GM23338 (cell line): ENCODE measurements at regions not wholly inside any gene's neighbourhood (a gene's known extent, or its start where the extent isn't known, plus 50 kb on each side); places are given as distances from the start of the nearest gene placed in this dataset.

Experiments used
- CREB1 ChIP-seq: fragments of 250-450 bp; sonication (Bioruptor Pico); IDR thresholded peaks from 2 replicates; pipeline ENCODE4 v1.5.0; 2020; ENCODE audit warnings: low read depth, mild to moderate bottlenecking, moderate library complexity
- ETS1 ChIP-seq: IDR thresholded peaks from 2 replicates; pipeline ENCODE4 v1.6.1; 2016; ENCODE audit warnings: antibody characterized with exemption
- NANOG ChIP-seq: IDR thresholded peaks from 2 replicates; pipeline ENCODE4 v1.6.1; 2016; ENCODE audit warnings: antibody characterized with exemption, borderline replicate concordance
- POLR2AphosphoS5 ChIP-seq: IDR thresholded peaks from 2 replicates; pipeline ENCODE4 v1.6.1; 2016; ENCODE audit warnings: antibody characterized with exemption, low read depth
- REST ChIP-seq: IDR thresholded peaks from one replicate; pipeline ENCODE4 v1.6.1; 2018; ENCODE audit warnings: antibody characterized with exemption; ENCODE audit not compliant: unreplicated experiment
- STAT1 ChIP-seq: IDR thresholded peaks from one replicate; pipeline ENCODE4 v1.6.1; 2016; ENCODE audit warnings: antibody characterized with exemption; ENCODE audit not compliant: unreplicated experiment
- ZNF114 ChIP-seq: fragments of 250-450 bp; sonication (Bioruptor Pico); IDR thresholded peaks from 2 replicates; pipeline ENCODE4 v1.5.0; 2020; ENCODE audit warnings: mild to moderate bottlenecking, moderate library complexity
- ZNF462 ChIP-seq: fragments of 250-450 bp; sonication (Bioruptor Pico); IDR thresholded peaks from 2 replicates; pipeline ENCODE4 v1.5.0; 2020; ENCODE audit warnings: mild to moderate bottlenecking, moderate library complexity

- TF ChIP-seq ZNF462 (CRISPR knock-in tag) (no peak), ETS1 (no peak), POLR2AphosphoS5 (no peak), NANOG (no peak), REST (no peak), ZNF114 (no peak), STAT1 (no peak), CREB1 (CRISPR knock-in tag) (no peak)
These were observed 528.7 kb downstream of the CDH26 start (continued) for GRCh38 chr20:60486937-60487336.
